Fibroblast of lung (primary cell): ENCODE measurements at regions not wholly inside any gene's neighbourhood (a gene's known extent, or its start where the extent isn't known, plus 50 kb on each side); places are given as distances from the start of the nearest gene placed in this dataset.

ENCODE experiments used
- DNase-seq, 2 donors: peaks; one replicate each; pipeline versions ENCODE4 v3.0.0 to v3.0.0-alpha.2; 2010; ENCODE audit warnings: low read depth in 2 of 2
- H2AFZ ChIP-seq: 2 replicates; pipeline ENCODE4 v1.5.1; 2012; ENCODE audit warnings: low read length, control low read depth, inconsistent platforms
- H3K27ac ChIP-seq: 2 replicates; pipeline ENCODE4 v1.5.1; 2011; ENCODE audit warnings: low read length, control low read depth; ENCODE audit not compliant: insufficient read depth
- H3K27me3 ChIP-seq: 2 replicates; pipeline ENCODE4 v1.5.1; 2011; ENCODE audit warnings: mild to moderate bottlenecking, low read length; ENCODE audit not compliant: control insufficient read depth, insufficient read depth
- H3K36me3 ChIP-seq: 2 replicates; pipeline ENCODE4 v1.5.1; 2011; ENCODE audit warnings: low read length; ENCODE audit not compliant: control insufficient read depth, insufficient read depth
- H3K4me1 ChIP-seq: 2 replicates; pipeline ENCODE4 v1.5.1; 2011; ENCODE audit warnings: low read length; ENCODE audit not compliant: control insufficient read depth, insufficient read depth; ENCODE audit errors: extremely low read depth
- H3K4me2 ChIP-seq: 2 replicates; pipeline ENCODE4 v1.5.1; 2011; ENCODE audit warnings: low read length, control low read depth; ENCODE audit not compliant: insufficient read depth; ENCODE audit errors: extremely low read depth
- H3K4me3 ChIP-seq, 4 experiments: fragments of 200-600 bp in 1 of 4; sonication (generic) in 1 of 4; replicated peaks in 1 of 4; 2 replicates each; pipeline ENCODE4 v1.5.1; 2011 to 2016; ENCODE audit warnings: low read length in 4 of 4, low read depth in 3 of 4, mild to moderate bottlenecking in 3 of 4, control low read depth in 2 of 4, inconsistent platforms in 1 of 4, mixed read lengths in 1 of 4; ENCODE audit not compliant: insufficient read depth in 1 of 4; ENCODE audit errors: control extremely low read depth in 1 of 4
- H3K79me2 ChIP-seq: 2 replicates; pipeline ENCODE4 v1.5.1; 2012; ENCODE audit warnings: mild to moderate bottlenecking, low read length, inconsistent platforms; ENCODE audit not compliant: control insufficient read depth, insufficient read depth
- H3K9ac ChIP-seq: 2 replicates; pipeline ENCODE4 v1.5.1; 2011; ENCODE audit warnings: mild to moderate bottlenecking, low read length, control low read depth; ENCODE audit not compliant: insufficient read depth
- H3K9me3 ChIP-seq: 2 replicates; pipeline ENCODE4 v1.5.1; 2012; ENCODE audit warnings: low read depth, low read length; ENCODE audit not compliant: control insufficient read depth, insufficient read depth
- H4K20me1 ChIP-seq: 2 replicates; pipeline ENCODE4 v1.5.1; 2011; ENCODE audit warnings: low read length; ENCODE audit not compliant: control insufficient read depth, insufficient read depth; ENCODE audit errors: extremely low read depth
- EZH2 ChIP-seq: IDR thresholded peaks from 2 replicates; pipeline ENCODE4 v1.5.1; 2012; ENCODE audit warnings: low read length, control low read depth, mild to moderate bottlenecking; ENCODE audit errors: missing control alignments
- TF ChIP-seq, protein P1 (sequence below), 2 donors: IDR thresholded peaks in 1 of 2; conservative IDR thresholded peaks in 1 of 2; 1 replicate in 1 of 2; 2 replicates in 1 of 2; pipeline ENCODE4 v1.5.1; 2011 to 2012; ENCODE audit warnings: low read length in 2 of 2, control low read depth in 1 of 2, inconsistent platforms in 1 of 2, low read depth in 1 of 2, mild to moderate bottlenecking in 1 of 2

DNA sequence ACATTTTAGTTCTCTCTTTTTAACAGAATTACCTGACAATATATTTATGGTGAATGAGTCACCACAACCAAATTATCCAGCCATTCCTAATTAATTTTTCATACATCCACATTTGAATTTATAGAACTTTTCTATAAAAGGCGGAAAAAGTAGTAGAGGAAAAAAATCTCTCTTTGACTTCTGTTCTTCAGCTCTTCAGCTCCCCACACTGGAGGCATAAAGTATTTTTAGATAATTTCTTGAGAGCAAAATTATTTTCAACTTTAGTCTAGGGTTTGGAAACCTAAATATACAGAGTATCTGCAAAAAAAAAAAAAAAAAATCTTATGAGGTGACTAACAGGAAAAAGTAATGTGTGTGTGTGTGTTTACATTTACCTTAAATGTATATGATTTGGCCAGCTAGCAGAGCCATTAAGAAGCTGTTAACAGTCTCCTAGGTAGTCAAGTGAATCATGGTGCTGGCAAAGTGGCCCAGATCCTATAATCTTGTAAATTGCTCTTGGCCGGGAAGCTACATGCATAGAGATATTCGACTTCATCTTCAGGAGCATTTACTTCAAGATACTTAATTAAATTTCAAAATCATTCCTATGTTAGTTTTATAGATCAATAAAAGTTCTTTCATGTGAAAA, 383.1 kb upstream of the STEAP1 start:
- no peak overlapping the region for H2AFZ ChIP-seq
- H3K36me3 ChIP-seq = no peaks in the 10 kb centered on the region
- TF ChIP-seq, protein P1, sequence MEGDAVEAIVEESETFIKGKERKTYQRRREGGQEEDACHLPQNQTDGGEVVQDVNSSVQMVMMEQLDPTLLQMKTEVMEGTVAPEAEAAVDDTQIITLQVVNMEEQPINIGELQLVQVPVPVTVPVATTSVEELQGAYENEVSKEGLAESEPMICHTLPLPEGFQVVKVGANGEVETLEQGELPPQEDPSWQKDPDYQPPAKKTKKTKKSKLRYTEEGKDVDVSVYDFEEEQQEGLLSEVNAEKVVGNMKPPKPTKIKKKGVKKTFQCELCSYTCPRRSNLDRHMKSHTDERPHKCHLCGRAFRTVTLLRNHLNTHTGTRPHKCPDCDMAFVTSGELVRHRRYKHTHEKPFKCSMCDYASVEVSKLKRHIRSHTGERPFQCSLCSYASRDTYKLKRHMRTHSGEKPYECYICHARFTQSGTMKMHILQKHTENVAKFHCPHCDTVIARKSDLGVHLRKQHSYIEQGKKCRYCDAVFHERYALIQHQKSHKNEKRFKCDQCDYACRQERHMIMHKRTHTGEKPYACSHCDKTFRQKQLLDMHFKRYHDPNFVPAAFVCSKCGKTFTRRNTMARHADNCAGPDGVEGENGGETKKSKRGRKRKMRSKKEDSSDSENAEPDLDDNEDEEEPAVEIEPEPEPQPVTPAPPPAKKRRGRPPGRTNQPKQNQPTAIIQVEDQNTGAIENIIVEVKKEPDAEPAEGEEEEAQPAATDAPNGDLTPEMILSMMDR (conservative IDR thresholded peaks at IDR 0.05 in 1 of 2, IDR thresholded peaks at IDR 0.05 in 1 of 2; ENCODE audit: low read depth in 1 of 2, low read length in 2 of 2) = no peak
- no peak for TF ChIP-seq EZH2
- H3K4me2 ChIP-seq = no peak overlapping the region
- DNase-seq = no peak
- H4K20me1 ChIP-seq = no peaks in the 10 kb centered on the region
- H3K4me3 ChIP-seq = no peak overlapping the region
- no peak overlapping the region for H3K27ac ChIP-seq
- no peaks in the 10 kb centered on the region for H3K4me1 ChIP-seq
- H3K27me3 ChIP-seq = no peaks in the 10 kb centered on the region
- no peak overlapping the region for H3K9ac ChIP-seq
- H3K9me3 ChIP-seq = no peaks in the 10 kb centered on the region
- H3K79me2 ChIP-seq = no peaks in the 10 kb centered on the region

DNA sequence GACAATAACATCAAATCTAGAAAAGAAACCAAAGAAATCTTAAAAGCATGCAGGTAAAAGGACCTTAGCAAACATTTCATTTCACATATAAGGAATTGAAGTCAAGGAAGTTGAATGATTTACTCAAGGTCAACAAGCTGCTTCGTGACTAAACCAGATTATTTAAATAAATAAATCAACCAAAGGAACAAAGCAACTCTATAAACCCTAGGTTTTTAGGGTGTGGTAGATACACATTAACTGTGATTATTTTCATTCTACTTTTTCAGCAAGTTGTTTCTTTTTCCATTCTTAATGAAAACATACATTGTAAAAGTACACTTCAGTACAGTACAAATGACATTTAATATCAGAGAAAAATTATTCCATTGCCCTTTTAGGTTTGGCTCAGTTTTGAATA, 382.0 kb upstream of the STEAP1 start:
- Histone ChIP-seq H3K27ac (no peak overlapping the region), H3K79me2 (no peaks in the 10 kb centered on the region), H3K9ac (no peak overlapping the region), H3K27me3 (no peaks in the 10 kb centered on the region), H3K4me3 (no peak overlapping the region), H4K20me1 (no peaks in the 10 kb centered on the region), H3K9me3 (no peaks in the 10 kb centered on the region), H3K4me1 (no peaks in the 10 kb centered on the region), H3K4me2 (no peak overlapping the region), H2AFZ (no peak overlapping the region), H3K36me3 (no peaks in the 10 kb centered on the region)
- no peak for TF ChIP-seq EZH2
- TF ChIP-seq, protein P1 (conservative IDR thresholded peaks at IDR 0.05 in 1 of 2, IDR thresholded peaks at IDR 0.05 in 1 of 2; ENCODE audit: low read depth in 1 of 2, low read length in 2 of 2) = no peak
- no peak for DNase-seq

DNA sequence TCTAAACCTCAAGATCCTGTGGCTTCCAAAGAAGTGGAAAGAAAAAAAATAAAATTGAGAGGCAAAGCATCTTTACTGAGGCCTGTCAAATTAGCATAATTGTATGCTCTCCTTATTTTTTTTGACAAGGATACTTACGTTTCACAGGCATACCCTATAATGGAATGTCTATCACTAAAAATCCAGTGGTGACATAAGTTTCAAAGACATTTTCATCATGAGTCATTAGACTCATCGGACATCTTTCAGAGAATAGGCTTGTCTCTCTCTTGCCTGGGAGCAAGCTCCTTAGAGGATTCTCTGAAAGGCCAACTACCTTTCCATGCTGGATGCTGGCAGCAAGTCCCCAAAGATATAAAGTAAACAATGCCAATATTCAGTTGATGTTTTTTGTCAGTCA, 380.7 kb upstream of the STEAP1 start:
- no peak overlapping the region for H3K27ac ChIP-seq
- no peak for DNase-seq
- H3K9me3 ChIP-seq = no peaks in the 10 kb centered on the region
- H3K4me2 ChIP-seq = no peak overlapping the region
- no peaks in the 10 kb centered on the region for H3K36me3 ChIP-seq
- H3K4me1 ChIP-seq = no peaks in the 10 kb centered on the region
- H2AFZ ChIP-seq = no peak overlapping the region
- no peaks in the 10 kb centered on the region for H4K20me1 ChIP-seq
- no peaks in the 10 kb centered on the region for H3K79me2 ChIP-seq
- no peak overlapping the region for H3K4me3 ChIP-seq
- TF ChIP-seq, protein P1 (conservative IDR thresholded peaks at IDR 0.05 in 1 of 2, IDR thresholded peaks at IDR 0.05 in 1 of 2; ENCODE audit: low read depth in 1 of 2, low read length in 2 of 2) = no peak
- no peak for TF ChIP-seq EZH2
- H3K9ac ChIP-seq = no peak overlapping the region
- H3K27me3 ChIP-seq = no peaks in the 10 kb centered on the region
